AG09319 (cell line): ENCODE measurements at regions not wholly inside any gene's neighbourhood (a gene's known extent, or its start where the extent isn't known, plus 50 kb on each side); places are given as distances from the start of the nearest gene placed in this dataset.

Experiments
- DNase-seq: peaks from one replicate; pipeline ENCODE4 v3.0.0-alpha.2; 2010; ENCODE audit warnings: low read depth; ENCODE audit errors: extremely low read depth
- CTCF ChIP-seq: IDR thresholded peaks from 2 replicates; pipeline ENCODE4 v1.5.1; 2011; ENCODE audit warnings: low read depth, mild to moderate bottlenecking, inconsistent platforms, low read length, moderate library complexity

GRCh38 chr5:124278636-124279035 lies 467.8 kb downstream of the ZNF608 start:
- no peak for DNase-seq
- no peak for TF ChIP-seq CTCF

DNA sequence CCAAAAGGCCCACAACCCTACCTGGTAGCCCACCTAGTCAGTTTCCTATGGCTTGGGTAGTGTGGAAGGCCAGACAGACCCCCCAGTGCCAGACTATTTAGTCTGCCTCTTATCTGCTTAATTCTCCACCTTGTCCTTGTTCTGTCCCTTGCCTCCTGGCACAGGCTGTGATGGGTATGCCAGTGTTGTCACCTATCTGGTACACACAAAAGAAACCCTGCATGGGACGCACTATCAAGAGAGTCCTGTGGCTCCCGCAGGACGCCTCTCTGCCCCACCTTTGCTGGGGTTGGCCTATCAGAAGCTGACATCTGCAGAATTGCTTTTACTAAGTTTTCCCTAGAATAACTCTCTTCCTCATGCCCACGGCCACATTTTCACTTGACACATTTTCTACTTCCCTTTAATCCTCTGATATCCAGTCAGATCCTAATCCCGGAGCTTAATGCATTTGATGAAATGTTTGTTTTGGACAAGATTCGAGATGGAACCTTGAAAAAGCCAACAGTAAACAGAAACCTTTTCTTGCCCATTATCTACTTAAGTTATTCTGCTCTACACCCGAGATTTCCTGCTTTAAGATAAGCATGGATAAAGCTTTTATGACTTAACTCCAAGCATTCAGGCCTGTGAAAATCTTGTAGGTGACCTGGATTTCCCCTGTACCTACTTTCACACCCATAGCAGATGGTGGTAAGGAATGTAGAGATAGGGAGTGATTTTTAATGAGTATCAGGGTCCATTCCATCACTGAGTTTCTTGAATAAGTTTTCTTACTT lies 468.5 kb downstream of the ZNF608 start:
- no peak for DNase-seq
- no peak for TF ChIP-seq CTCF

DNA sequence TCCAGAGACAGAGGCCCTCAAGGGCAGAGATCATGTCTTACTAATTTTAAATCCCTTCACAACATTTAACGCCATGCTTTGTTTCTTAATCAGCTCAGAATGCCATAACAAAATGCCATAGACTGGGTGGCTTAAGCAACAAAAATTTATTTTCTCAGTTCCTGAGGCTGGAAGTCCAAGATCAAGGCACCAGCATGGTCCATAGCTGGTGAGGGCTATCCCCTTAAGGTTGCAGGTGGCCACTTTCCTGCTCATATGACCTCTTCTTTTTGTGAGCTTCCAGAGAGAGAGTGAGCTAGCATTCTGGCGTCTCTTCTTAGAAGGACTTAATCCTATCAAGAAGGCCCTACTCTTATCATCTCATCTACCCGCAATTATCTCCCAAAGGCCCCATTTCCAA lies 470.3 kb downstream of the ZNF608 start:
- no peak for TF ChIP-seq CTCF
- DNase-seq = no peak

DNA sequence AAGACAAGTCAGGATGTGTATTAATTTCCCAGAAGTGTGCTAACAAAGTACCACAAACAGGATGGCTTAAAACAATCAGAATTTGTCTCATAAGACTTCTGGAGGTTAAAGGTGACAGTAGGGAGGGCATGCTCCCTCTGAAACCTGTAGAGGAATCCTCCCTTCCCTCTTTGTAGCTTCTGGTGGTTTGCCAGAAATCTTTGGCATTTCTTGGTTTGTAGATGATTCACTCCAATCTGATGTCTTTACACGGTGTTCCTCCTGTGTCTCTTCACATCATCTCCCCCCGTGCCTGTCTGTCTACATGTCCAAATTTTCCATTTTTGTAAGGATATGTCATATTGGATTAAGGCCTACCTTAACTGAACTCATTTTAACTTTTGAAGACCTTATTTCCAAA lies 471.5 kb downstream of the ZNF608 start:
- no peak for TF ChIP-seq CTCF
- DNase-seq = no peak

GRCh38 chr5:124264499-124264898 lies 481.9 kb downstream of the ZNF608 start:
- TF ChIP-seq CTCF = no peak
- no peak for DNase-seq

DNA sequence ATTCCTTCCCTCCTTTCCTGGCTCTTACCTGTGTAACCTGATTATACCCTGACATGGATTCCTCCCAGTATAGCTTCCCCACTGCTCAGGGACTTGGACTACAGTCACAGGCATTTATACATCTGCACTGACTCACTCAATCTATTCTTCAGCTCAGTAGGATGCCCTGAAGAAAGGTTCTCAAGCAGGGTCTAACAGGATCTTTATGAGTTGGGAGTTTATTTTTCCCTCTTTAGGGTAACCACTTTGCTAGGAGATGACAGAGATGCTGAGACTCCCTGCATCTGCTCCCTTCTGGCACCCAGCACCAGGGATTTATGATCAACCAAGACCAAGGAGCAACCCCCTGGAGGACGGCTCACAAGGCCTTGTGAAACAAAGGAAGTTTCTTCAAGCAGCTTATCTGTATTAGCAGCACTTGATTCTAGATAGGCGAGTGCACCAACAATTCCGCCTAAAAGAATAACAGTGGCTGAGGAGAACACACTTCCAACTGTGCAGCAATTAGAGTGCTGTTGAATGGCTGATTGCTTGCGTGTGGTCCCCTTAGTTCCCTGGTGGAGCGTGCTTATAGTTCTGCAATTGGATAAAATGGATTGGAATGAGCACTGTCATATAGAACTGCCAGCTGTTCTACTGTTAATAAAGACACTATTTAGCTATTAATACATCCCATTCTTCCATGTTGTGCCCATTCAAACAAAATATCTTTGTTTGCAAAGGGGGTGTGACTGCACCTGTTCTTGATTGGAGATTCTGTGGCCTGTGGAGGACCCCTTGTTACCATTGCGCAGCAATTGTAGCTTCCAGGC lies 482.6 kb downstream of the ZNF608 start:
- DNase-seq = no peak
- no peak for TF ChIP-seq CTCF

DNA sequence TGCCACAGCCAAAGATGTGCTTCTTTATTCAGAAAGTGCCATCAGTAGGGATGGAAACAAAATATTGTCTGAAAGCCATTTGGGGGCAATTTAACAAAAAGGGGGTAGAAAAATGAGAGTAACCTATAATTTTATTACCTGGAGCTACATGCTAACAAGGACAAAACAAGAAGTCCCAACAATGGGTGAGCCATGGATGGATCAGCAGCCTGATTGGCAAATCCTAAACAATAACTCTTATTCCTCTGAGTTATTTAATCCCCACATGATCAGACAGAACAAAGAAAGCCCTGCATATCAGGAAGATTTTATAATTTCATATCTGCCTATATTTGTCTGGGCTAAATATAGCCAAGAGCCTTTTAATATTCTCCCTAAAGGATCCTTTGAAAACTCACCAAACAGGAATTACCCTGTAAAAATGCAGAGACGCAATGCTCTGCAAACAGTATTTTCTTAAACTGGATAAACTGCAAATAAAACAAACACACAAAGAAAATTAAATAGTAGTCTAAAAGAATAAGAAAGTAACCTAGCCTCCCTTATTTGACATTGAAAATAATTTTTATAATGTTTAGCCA lies 483.4 kb downstream of the ZNF608 start:
- DNase-seq = no peak
- TF ChIP-seq CTCF = no peak
